Chondrocyte (in vitro differentiated cells): ENCODE measurements at regions not wholly inside any gene's neighbourhood (a gene's known extent, or its start where the extent isn't known, plus 50 kb on each side); places are given as distances from the start of the nearest gene placed in this dataset.

ENCODE experiments used
- DNase-seq: peaks from one replicate; pipeline ENCODE4 v3.0.0; 2021; ENCODE audit warnings: mixed read lengths, low spot score
- H3K27ac Mint-ChIP-seq: one replicate; pipeline ENCODE4 v1.8.0; 2021; ENCODE audit warnings: mild to moderate bottlenecking, moderate library complexity, mixed read lengths; ENCODE audit not compliant: unreplicated experiment
- H3K27me3 Mint-ChIP-seq: 2 replicates; pipeline ENCODE4 v1.8.0; 2021; ENCODE audit warnings: low read depth, mixed read lengths
- H3K36me3 Mint-ChIP-seq: 2 replicates; pipeline ENCODE4 v1.8.0; 2021; ENCODE audit warnings: low read depth, mixed read lengths
- H3K4me1 Mint-ChIP-seq: 2 replicates; pipeline ENCODE4 v1.8.0; 2021; ENCODE audit warnings: low read depth, mild to moderate bottlenecking, mixed read lengths
- H3K4me3 Mint-ChIP-seq: one replicate; pipeline ENCODE4 v1.8.0; 2021; ENCODE audit warnings: mild to moderate bottlenecking, moderate library complexity, mixed read lengths; ENCODE audit not compliant: unreplicated experiment
- H3K9me3 Mint-ChIP-seq: 2 replicates; pipeline ENCODE4 v1.8.0; 2021; ENCODE audit warnings: low read depth, mixed read lengths
- CTCF ChIP-seq: fragments of 200-600 bp; sonication (generic); IDR thresholded peaks from 2 replicates; pipeline ENCODE4 v1.5.0; 2021; ENCODE audit warnings: antibody characterized with exemption, mild to moderate bottlenecking, moderate library complexity

DNA sequence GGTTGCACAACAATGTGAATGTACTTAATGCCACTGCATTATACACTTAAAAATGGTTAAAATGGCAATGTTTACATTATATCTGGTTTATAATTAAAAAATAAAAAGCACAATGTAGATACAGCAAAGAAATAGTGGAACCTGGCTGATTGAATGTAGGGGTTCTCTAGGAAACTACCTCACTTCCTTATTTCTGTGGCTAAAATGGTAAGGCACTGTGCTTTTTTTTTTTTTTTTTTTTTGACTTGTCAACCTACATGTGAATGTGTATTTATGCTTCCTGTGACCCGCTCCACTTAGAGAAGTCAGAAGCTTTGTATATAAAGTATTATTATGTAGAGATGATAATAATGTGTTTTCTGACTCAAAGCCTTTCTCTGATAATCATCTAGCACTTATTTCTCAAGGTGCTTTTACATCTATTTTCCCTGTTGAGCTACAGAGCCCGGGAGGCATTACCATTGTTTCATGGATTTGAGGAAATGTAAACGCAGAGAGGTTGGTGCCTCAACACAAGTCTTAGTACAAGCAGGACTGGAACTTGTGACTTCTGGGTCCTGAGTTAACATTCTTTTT lies 55.0 kb downstream of the SOX4 start:
- Mint-ChIP-seq H3K27me3 (no peaks in the 10 kb centered on the region), H3K27ac (no peak overlapping the region), H3K4me1 (no peaks in the 10 kb centered on the region), H3K36me3 (peaks cover 1% of the 10 kb centered on the region), H3K9me3 (peaks cover 14% of the 10 kb centered on the region), H3K4me3 (no peak overlapping the region)
- no peak for TF ChIP-seq CTCF
- no peak for DNase-seq

- Mint-ChIP-seq H3K27ac (no peak overlapping the region), H3K27me3 (no peaks in the 10 kb centered on the region), H3K9me3 (peaks cover 14% of the 10 kb centered on the region), H3K4me1 (peaks cover 4% of the 10 kb centered on the region), H3K36me3 (peaks cover 1% of the 10 kb centered on the region), H3K4me3 (no peak overlapping the region)
- TF ChIP-seq CTCF: no peak
- no peak for DNase-seq
Observed at GRCh38 chr6:21653323-21653722, 59.8 kb downstream of the SOX4 start.

DNA sequence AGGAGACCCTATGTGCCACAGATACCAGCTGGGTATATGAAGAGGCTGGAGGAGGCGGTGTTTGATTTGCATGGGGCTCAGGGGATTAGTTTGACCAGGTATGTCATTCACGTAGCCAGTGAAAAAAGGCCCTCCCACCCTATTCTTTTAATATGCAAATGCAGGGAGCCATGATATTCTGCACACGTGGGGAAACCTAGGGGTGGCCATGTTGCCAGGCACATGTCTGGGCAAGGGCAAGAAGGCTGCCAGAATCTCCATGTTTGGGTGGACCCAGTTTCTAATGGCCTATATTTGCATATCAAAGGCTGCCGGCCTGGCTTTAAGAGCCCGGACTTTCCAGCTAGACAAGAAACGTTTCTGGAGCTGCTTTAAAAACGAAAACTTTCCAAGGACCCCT lies 60.4 kb downstream of the SOX4 start:
- Mint-ChIP-seq H3K4me1 (peaks cover 4% of the 10 kb centered on the region), H3K4me3 (no peak overlapping the region), H3K27me3 (no peaks in the 10 kb centered on the region), H3K36me3 (peaks cover 1% of the 10 kb centered on the region), H3K9me3 (peaks cover 14% of the 10 kb centered on the region), H3K27ac (no peak overlapping the region)
- TF ChIP-seq CTCF: no peak
- no peak for DNase-seq

- TF ChIP-seq CTCF: no peak
- Mint-ChIP-seq H3K36me3 (peaks cover 1% of the 10 kb centered on the region), H3K27me3 (no peaks in the 10 kb centered on the region), H3K4me3 (no peak overlapping the region), H3K9me3 (peaks cover 14% of the 10 kb centered on the region), H3K4me1 (peaks cover 4% of the 10 kb centered on the region), H3K27ac (no peak overlapping the region)
- no peak for DNase-seq
Observed at GRCh38 chr6:21654361-21654760, 60.8 kb downstream of the SOX4 start.

- no peak for DNase-seq
- TF ChIP-seq CTCF: no peak
- H3K27ac Mint-ChIP-seq: no peak overlapping the region
- H3K4me1 Mint-ChIP-seq: peaks cover 37% of the 10 kb centered on the region
- H3K36me3 Mint-ChIP-seq: no peaks in the 10 kb centered on the region
- H3K4me3 Mint-ChIP-seq: peak overlapping the region; percentile 86
- H3K9me3 Mint-ChIP-seq: no peaks in the 10 kb centered on the region
- H3K27me3 Mint-ChIP-seq: peaks cover 18% of the 10 kb centered on the region
Observed at GRCh38 chr6:21663966-21664313, 70.4 kb downstream of the SOX4 start.
